ENCODE measurements at regions not wholly inside any gene's neighbourhood (a gene's known extent, or its start where the extent isn't known, plus 50 kb on each side); places are given as distances from the start of the nearest gene placed in this dataset.

DNA sequence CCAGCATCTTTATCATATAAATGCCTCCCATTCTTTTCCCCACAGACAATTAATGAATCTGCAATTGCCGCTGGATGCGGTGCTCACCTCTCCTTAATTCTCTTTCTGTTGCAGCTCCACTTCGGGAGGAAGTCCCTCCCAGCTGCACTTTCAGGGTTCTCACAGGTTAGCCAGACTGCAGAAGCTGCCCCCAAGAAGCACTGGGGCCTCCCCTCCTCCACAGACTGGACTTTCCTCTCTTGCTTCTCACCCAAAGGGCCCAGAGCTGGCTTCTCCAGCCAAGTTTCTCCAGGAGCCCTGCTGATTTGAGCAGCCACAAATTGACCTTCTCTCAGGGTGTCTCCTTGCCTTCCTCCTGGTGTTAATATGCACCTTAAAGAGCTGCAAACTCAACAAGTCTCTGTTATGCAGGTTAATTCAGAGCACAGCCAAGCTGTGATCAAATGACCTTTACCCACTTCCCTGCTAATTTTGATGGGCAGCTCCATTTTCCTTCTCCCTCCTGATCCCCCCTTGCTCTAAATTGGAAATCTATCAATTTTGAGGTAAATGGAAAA, 298.9 kb downstream of the BUD13 start:
- Mint-ChIP-seq H3K4me3 (no peak overlapping the region), H3K4me1 (ENCODE audit: unreplicated experiment) (peaks cover 20% of the 10 kb centered on the region), H3K27ac (no peak overlapping the region), H3K36me3 (no peaks in the 10 kb centered on the region), H3K27me3 (peaks cover 3% of the 10 kb centered on the region), H3K9me3 (no peaks in the 10 kb centered on the region)
- TF ChIP-seq, protein P1, sequence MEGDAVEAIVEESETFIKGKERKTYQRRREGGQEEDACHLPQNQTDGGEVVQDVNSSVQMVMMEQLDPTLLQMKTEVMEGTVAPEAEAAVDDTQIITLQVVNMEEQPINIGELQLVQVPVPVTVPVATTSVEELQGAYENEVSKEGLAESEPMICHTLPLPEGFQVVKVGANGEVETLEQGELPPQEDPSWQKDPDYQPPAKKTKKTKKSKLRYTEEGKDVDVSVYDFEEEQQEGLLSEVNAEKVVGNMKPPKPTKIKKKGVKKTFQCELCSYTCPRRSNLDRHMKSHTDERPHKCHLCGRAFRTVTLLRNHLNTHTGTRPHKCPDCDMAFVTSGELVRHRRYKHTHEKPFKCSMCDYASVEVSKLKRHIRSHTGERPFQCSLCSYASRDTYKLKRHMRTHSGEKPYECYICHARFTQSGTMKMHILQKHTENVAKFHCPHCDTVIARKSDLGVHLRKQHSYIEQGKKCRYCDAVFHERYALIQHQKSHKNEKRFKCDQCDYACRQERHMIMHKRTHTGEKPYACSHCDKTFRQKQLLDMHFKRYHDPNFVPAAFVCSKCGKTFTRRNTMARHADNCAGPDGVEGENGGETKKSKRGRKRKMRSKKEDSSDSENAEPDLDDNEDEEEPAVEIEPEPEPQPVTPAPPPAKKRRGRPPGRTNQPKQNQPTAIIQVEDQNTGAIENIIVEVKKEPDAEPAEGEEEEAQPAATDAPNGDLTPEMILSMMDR (conservative IDR thresholded peaks at IDR 0.05) = no peak
- no peak for DNase-seq (ENCODE audit: extremely low spot score, unreplicated experiment)

DNA sequence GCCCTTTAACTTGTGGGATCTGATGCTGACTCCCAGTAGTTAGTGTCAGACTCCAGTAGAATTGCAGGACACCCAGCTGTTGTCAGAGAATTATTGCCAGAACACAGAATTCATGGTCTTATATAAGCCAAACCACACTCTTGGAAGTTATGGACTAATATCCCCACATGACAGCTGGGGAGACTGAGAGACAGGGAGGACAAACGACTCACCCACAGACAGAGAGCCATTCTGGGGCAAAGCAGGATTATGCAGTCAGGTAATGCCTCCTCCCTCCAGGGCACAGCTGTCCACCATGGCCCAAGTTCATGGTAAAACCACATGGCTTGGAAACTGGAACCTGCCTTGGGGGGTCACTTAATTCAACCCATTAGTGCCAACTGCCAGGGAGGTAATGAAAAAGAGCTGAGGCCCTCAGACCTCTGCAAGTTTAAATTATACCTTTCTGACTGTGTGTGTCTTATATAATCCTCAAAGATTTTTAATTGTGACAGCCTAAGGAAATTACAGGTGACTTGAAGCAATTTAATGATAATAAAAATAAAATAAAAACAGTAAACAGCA, 299.5 kb downstream of the BUD13 start:
- Mint-ChIP-seq H3K4me3 (no peak overlapping the region), H3K4me1 (ENCODE audit: unreplicated experiment) (peaks cover 23% of the 10 kb centered on the region), H3K9me3 (no peaks in the 10 kb centered on the region), H3K27ac (no peak overlapping the region), H3K27me3 (peaks cover 5% of the 10 kb centered on the region), H3K36me3 (no peaks in the 10 kb centered on the region)
- TF ChIP-seq, protein P1 (conservative IDR thresholded peaks at IDR 0.05) = no peak
- no peak for DNase-seq (ENCODE audit: extremely low spot score, unreplicated experiment)

DNA sequence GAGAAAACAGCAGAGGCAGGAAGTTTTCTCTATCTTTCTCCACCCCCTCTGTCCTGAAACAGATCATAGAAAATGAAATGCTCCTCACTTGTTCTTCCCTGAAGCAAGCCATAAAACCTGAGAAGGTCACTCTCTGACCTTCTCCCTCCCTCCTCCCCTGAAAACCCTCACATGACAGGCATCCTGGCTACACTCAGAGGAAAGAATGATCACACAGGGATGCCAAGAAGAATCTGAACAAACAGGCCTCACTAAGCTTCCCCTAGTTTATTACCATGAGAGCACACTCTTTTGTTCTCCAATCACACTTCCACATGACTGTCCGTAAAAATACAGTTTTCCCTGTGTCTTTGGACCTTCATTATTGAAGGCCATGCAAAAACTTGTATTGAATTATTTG, 300.1 kb downstream of the BUD13 start:
- TF ChIP-seq, protein P1 (conservative IDR thresholded peaks at IDR 0.05) = no peak
- Mint-ChIP-seq H3K9me3 (no peaks in the 10 kb centered on the region), H3K4me3 (peak overlapping the region; percentile 38), H3K27me3 (peaks cover 8% of the 10 kb centered on the region), H3K36me3 (no peaks in the 10 kb centered on the region), H3K27ac (peak overlapping the region; percentile 82), H3K4me1 (ENCODE audit: unreplicated experiment) (peaks cover 29% of the 10 kb centered on the region)
- no peak for DNase-seq (ENCODE audit: extremely low spot score, unreplicated experiment)

DNA sequence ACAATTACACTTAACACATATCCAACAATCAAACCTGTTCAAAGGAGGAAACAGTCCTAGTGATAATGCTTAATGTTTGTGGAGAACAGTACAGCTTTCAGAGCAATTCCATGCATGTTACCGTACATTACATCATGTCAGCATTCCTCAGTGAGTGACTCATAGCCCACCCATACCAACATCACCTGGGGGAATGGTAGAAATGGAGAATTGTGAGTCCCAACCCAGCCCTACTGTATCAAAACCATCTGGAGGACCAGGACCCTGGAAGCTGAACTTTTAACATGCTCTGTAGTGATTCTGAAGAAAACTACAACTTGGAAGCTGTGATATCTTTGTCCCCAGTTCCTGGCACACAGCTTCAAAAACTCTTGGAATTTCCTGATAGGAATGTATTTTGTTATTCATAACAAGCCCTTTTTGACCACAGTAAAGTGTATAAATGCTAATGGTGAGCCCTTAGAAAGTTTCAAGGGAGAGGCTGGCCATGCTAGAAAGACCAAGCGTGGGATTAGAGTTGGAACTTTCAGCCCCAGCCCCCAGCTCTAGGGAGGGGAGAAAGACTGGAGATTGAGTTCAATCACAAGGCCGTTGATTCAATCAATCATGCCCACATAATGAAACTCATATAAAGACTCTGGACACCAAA, 301.1 kb downstream of the BUD13 start:
- H3K4me3 Mint-ChIP-seq = no peak overlapping the region
- no peak for DNase-seq (ENCODE audit: extremely low spot score, unreplicated experiment)
- no peaks in the 10 kb centered on the region for H3K36me3 Mint-ChIP-seq
- no peaks in the 10 kb centered on the region for H3K9me3 Mint-ChIP-seq
- TF ChIP-seq, protein P1 (conservative IDR thresholded peaks at IDR 0.05) = no peak
- peak overlapping the region; percentile 82 for H3K27ac Mint-ChIP-seq
- H3K27me3 Mint-ChIP-seq = peaks cover 13% of the 10 kb centered on the region
- H3K4me1 Mint-ChIP-seq (ENCODE audit: unreplicated experiment) = peaks cover 29% of the 10 kb centered on the region

DNA sequence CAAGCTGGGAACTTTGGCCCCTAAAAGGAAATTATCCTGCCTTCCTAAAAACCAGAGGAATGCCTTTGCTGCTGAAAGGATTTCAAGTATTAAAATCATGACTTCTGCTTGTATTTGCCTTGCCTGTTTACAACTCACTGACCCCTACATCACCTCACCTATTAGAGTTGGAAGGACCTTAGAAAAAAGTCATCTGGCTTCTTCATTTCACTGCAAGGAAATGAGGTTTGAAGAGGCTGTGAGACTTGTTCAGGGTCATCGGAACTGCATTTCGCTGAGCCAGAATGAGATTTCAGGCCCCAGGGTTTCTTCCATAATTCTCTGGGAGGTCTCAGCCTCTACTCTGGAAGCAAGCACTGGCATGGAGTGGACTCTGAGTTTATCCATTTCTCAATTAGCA, 304.1 kb downstream of the BUD13 start:
- peaks cover 23% of the 10 kb centered on the region for H3K4me1 Mint-ChIP-seq (ENCODE audit: unreplicated experiment)
- no peak overlapping the region for H3K27ac Mint-ChIP-seq
- TF ChIP-seq, protein P1 (conservative IDR thresholded peaks at IDR 0.05) = no peak
- no peaks in the 10 kb centered on the region for H3K9me3 Mint-ChIP-seq
- no peak overlapping the region for H3K4me3 Mint-ChIP-seq
- H3K27me3 Mint-ChIP-seq = peaks cover 17% of the 10 kb centered on the region
- DNase-seq (ENCODE audit: extremely low spot score, unreplicated experiment) = no peak
- H3K36me3 Mint-ChIP-seq = no peaks in the 10 kb centered on the region

Data from type B pancreatic cell (in vitro differentiated cells).